HUES6 (cell line): ENCODE measurements at regions not wholly inside any gene's neighbourhood (a gene's known extent, or its start where the extent isn't known, plus 50 kb on each side); places are given as distances from the start of the nearest gene placed in this dataset.
A peak's percentile ranks its signal among the peaks of the same experiment; 100 is the strongest.

ENCODE experiments used
- H3K27ac ChIP-seq: 2 replicates; pipeline ENCODE4 v1.7.0; 2013; ENCODE audit warnings: low read depth, mild to moderate bottlenecking, low read length, inconsistent platforms
- H3K27me3 ChIP-seq: 2 replicates; pipeline ENCODE4 v1.6.1; 2013; ENCODE audit warnings: low read length; ENCODE audit not compliant: control insufficient read depth, insufficient read depth
- H3K36me3 ChIP-seq: 2 replicates; pipeline ENCODE4 v1.6.1; 2013; ENCODE audit warnings: low read length; ENCODE audit not compliant: control insufficient read depth, insufficient read depth
- H3K4me1 ChIP-seq: 2 replicates; pipeline ENCODE4 v1.6.1; 2013; ENCODE audit warnings: low read length; ENCODE audit not compliant: control insufficient read depth, insufficient read depth
- H3K4me3 ChIP-seq: 2 replicates; pipeline ENCODE4 v1.5.1; 2013; ENCODE audit warnings: low read depth, low read length
- H3K9ac ChIP-seq: one replicate; pipeline ENCODE4 v1.6.1; 2013; ENCODE audit warnings: mild to moderate bottlenecking, low read length
- H3K9me3 ChIP-seq: 2 replicates; pipeline ENCODE4 v1.6.1; 2013; ENCODE audit warnings: low read depth, low read length; ENCODE audit not compliant: control insufficient read depth, insufficient read depth

DNA sequence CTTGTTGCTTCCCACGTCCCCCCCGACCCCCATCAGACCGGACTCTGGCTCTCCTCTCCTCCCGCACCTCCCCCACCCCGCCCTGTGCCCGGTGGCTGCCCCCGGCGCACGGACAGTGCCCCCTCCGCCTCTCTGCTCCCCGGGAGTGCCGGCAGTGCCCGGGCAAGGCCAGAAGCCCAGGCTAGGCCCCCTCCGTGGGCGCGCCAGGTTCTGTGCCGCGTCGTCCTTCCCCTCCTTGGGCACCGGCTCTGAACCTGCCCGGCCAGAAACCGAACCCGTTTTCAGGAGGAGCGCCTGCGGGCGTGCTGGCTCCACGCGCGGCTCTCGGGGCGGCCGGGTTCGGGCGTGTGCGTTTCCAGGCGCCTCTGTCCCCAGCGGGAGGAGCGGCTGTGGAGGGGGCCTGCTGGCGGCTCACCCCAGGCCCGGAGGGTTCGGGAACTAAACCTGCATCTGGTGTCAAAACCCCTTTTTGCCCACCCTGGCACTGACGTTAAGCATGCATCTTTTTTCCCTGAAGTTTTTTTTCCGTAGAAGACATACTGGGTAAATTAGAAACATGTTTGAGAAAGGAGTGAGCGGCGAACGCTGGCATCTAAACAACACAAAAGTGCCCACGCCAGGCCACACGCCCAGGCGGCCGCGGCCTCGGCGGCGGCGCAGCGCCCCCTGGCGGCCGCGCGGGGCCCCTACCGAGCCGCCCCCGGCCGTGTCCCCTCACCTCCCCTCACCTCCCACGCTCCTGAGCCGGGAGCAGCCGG, 123.9 kb upstream of the SLC1A4 start:
- no peaks in the 10 kb centered on the region for H3K9me3 ChIP-seq
- peak overlapping the region; percentile 67 for H3K4me3 ChIP-seq
- H3K4me1 ChIP-seq: peaks cover 14% of the 10 kb centered on the region
- H3K27ac ChIP-seq: no peak overlapping the region
- no peaks in the 10 kb centered on the region for H3K36me3 ChIP-seq
- peaks cover 50% of the 10 kb centered on the region for H3K27me3 ChIP-seq
- H3K9ac ChIP-seq: peak overlapping the region; percentile 34

DNA sequence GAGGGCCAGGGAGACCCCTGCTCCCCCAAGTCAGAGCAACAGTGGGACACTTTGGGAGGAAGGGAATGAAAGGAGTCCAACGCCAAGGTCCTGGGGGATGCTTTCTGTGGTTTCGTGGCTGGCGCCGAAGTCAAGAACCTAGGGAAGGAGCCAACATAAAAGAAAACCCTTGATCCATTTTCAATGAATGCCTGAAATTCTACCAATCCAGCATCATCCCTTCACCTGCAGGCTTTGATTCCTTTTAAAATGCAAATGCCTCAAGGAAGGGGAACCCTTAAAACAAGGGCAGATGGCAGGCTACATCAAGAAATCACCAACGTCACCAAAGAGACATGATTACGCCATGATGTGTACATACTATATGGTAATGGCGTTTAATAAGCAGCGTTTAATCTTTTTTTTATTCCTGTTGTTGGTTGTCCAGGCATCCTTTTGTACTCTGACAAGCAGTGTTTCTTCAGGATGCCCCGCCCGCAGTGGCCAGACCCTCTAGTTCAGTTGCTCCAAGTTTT, 123.3 kb upstream of the SLC1A4 start:
- Histone ChIP-seq H3K4me3 (peak overlapping the region; percentile 44), H3K9me3 (no peaks in the 10 kb centered on the region), H3K27me3 (peaks cover 50% of the 10 kb centered on the region), H3K27ac (no peak overlapping the region), H3K36me3 (no peaks in the 10 kb centered on the region), H3K9ac (no peak overlapping the region), H3K4me1 (peaks cover 11% of the 10 kb centered on the region)

DNA sequence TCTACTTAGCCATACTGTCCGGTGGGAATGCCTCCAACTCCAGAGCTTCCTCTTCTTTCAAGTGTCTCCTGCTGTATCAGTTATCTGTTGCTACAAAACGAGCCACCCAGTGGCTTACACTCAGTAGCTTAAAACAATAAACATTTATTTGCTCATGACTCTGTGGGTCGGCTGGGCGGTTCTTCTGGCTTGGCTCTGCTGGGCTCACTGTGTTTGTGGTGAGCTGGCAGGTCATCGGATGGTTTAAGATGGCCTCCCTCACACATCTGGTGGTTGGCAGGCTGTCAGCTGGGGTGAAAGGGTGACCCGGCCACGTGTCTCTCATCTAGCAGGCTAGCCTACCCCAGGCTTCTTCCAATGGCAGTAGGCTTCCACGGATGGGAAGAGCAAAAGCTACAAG, 122.4 kb upstream of the SLC1A4 start:
- no peak overlapping the region for H3K4me3 ChIP-seq
- no peak overlapping the region for H3K9ac ChIP-seq
- no peaks in the 10 kb centered on the region for H3K36me3 ChIP-seq
- peaks cover 41% of the 10 kb centered on the region for H3K27me3 ChIP-seq
- H3K9me3 ChIP-seq: no peaks in the 10 kb centered on the region
- peaks cover 11% of the 10 kb centered on the region for H3K4me1 ChIP-seq
- no peak overlapping the region for H3K27ac ChIP-seq

- peaks cover 36% of the 10 kb centered on the region for H3K27me3 ChIP-seq
- H3K27ac ChIP-seq: no peak overlapping the region
- H3K4me1 ChIP-seq: peaks cover 11% of the 10 kb centered on the region
Measured at GRCh38 chr2:64867253-64867996, 121.8 kb upstream of the SLC1A4 start.

DNA sequence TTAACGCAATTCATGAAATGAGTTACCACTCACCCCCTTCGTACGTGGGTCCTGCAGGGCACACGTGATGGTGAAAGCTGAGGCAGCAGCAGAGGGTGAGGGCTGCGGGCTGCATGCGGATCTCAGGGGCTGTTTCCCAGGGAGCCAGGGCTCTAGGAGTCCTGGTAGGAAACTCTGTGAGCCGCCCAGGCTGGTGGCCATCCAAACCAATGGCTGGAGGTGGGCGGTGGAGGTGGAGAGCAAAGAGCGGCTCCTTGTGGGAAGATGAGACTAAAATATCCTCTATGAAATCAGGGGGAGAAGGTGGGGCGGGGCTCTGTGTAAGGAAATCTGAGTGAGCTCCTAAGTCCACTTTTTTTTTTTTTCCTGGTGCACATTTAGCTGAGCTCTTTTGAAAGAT, 120.1 kb upstream of the SLC1A4 start:
- Histone ChIP-seq H3K27me3 (peaks cover 19% of the 10 kb centered on the region), H3K27ac (no peak overlapping the region), H3K9me3 (no peaks in the 10 kb centered on the region), H3K9ac (no peak overlapping the region), H3K36me3 (no peaks in the 10 kb centered on the region), H3K4me3 (no peak overlapping the region), H3K4me1 (peaks cover 10% of the 10 kb centered on the region)

More at GRCh38 chr2:64867253-64867996, 121.8 kb upstream of the SLC1A4 start:
- H3K36me3 ChIP-seq: no peaks in the 10 kb centered on the region
- H3K4me3 ChIP-seq: no peak overlapping the region
- no peak overlapping the region for H3K9ac ChIP-seq
- no peaks in the 10 kb centered on the region for H3K9me3 ChIP-seq

DNA sequence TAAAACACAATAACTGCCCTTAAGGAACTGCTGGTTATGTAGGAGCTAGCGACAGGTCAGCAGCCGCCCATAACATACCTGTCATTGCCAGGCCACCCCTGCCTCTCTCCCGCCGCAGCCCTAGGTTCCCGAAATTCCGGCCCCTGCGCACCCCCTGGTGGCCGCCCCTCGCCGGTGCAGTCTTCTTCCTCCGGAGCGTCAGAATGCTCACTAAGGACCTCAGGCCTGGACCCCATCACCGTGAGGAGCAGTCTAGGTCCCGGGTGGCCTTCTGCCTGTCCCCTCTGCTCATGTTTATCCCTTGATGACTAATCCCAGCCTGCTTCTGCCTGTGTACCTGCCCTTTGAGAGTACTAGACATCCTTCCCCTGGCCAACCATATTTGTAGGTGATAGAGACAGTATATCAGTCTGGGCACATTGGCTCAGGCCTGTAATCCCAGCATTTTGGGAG, 115.7 kb upstream of the SLC1A4 start:
- H3K4me3 ChIP-seq: no peak overlapping the region
- no peaks in the 10 kb centered on the region for H3K9me3 ChIP-seq
- H3K4me1 ChIP-seq: peaks cover 15% of the 10 kb centered on the region
- no peak overlapping the region for H3K9ac ChIP-seq
- no peak overlapping the region for H3K27ac ChIP-seq
- H3K36me3 ChIP-seq: no peaks in the 10 kb centered on the region
- no peaks in the 10 kb centered on the region for H3K27me3 ChIP-seq

DNA sequence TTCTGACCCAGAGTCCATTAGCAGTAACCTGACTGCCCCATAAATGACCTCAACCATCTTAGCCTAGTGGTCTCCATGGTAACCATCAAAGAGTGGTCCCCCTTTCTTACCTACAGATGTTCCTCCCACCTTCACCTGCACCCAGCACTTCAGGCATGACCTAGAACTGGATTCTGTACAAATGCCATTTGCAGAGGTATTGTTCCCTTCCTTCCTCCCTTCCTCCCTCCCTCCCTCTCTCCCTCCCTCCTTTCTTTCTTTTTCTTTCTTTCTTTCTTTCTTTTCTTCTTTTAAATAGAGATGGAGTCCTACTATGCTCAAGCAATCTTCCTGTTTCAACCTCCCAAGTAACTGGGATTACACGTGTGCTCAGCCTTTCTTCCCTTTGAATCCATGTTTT, 114.6 kb upstream of the SLC1A4 start:
- H3K36me3 ChIP-seq: no peaks in the 10 kb centered on the region
- H3K27ac ChIP-seq: no peak overlapping the region
- H3K27me3 ChIP-seq: no peaks in the 10 kb centered on the region
- no peaks in the 10 kb centered on the region for H3K9me3 ChIP-seq
- H3K9ac ChIP-seq: no peak overlapping the region
- H3K4me3 ChIP-seq: no peak overlapping the region
- H3K4me1 ChIP-seq: peaks cover 15% of the 10 kb centered on the region

DNA sequence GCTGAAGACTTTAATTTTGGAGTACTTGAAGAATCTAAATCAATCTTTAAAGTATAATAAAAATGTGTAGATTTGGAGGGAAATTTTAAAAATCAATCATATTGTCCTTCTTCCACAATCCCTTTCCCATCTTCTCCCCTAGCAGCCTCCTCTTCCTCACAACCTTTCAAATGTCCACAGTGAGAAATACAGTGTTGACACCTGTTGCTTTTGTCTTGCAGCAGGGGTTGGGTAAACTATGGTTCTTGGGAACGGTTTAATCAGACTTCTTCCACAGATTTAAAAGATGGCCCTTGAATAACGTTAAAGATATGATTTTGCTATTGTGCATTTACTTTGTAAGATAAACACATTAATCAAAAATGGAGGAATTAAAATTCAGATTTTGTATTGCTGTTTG, 113.8 kb upstream of the SLC1A4 start:
- Histone ChIP-seq H3K9me3 (no peaks in the 10 kb centered on the region), H3K9ac (no peak overlapping the region), H3K36me3 (no peaks in the 10 kb centered on the region), H3K4me3 (no peak overlapping the region), H3K27me3 (no peaks in the 10 kb centered on the region), H3K27ac (no peak overlapping the region), H3K4me1 (peaks cover 21% of the 10 kb centered on the region)

DNA sequence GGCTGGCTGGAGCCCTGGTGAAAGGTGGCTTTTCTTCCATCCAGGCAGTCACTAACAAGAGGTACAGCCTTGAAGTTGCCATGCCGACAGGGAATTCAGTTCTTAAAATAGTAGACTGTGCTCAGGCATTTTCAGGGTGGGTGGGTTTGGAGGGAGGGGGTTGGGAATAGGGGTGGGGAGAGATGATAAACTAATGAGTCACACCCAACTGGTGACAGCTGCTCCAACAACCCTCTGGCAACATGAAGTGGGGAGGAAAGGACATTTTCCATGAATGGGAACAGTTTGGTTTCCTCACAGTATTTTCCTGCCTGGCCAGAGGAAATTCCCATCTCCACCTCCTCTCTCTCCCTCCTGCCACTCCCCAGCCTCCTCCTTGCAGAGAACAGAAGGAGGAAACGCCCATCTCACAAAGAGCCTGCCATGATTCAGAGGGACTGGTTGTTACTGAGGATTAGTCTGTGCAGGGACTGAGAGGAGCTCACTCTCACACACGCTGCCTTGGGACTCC, 113.0 kb upstream of the SLC1A4 start:
- H3K27ac ChIP-seq: no peak overlapping the region
- H3K9ac ChIP-seq: no peak overlapping the region
- no peaks in the 10 kb centered on the region for H3K36me3 ChIP-seq
- H3K27me3 ChIP-seq: no peaks in the 10 kb centered on the region
- H3K4me1 ChIP-seq: peaks cover 29% of the 10 kb centered on the region
- H3K4me3 ChIP-seq: no peak overlapping the region
- no peaks in the 10 kb centered on the region for H3K9me3 ChIP-seq

DNA sequence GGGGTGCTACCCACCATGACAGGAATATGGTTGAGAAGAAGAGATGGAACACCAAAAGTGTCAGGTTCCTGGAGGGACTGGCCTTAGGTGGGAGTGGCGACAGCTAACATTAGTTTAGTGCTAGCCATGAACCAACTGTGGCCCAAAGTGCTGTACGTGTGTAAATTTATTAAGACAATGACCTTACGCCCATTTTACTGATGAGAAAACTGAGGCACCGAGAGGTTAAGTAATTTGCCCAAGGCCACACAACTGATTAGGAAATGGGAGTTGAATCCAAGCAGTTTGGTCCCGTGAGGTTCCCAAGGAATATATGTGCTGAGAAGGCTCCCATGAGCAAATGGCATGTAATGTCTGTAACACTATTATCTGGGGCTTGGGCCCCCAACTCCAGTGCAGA, 109.5 kb upstream of the SLC1A4 start:
- Histone ChIP-seq H3K4me1 (peaks cover 30% of the 10 kb centered on the region), H3K4me3 (no peak overlapping the region), H3K36me3 (no peaks in the 10 kb centered on the region), H3K9me3 (no peaks in the 10 kb centered on the region), H3K9ac (no peak overlapping the region), H3K27me3 (no peaks in the 10 kb centered on the region), H3K27ac (no peak overlapping the region)
